NCI-H1105 treated with DMSO at 0.1 percent for 48 hours (cell line): ENCODE measurements at regions not wholly inside any gene's neighbourhood (a gene's known extent, or its start where the extent isn't known, plus 50 kb on each side); places are given as distances from the start of the nearest gene placed in this dataset.
"Not testable (repeated sequence)": the region's sequence is repeated elsewhere in the genome, so short reads cannot be mapped to it uniquely, and the experiment has no call there.

Source experiments
- DNase-seq: peaks from one replicate; lab custom pipeline; 2025; lab: John Stamatoyannopoulos, UW

DNA sequence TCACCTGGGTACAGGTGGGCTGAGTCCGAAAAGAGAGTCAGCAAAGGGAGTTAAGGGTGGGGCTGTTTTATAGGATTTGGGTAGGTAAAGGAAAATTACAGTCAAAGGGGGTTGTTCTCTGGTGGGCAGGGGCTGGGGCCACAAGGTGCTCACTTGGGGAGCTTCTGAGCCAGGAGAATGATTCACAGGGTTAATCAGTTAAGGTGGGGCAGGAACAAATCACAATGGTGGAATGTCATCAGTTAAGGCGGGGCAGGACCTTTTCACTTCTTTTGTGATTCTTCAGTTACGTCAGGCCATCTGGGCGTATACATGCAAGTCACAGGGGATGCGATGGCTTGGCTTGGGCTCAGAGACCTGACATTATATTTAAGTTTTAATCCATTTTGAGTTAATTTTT, 179.7 kb upstream of the TRPC7 start:
- DNase-seq: not testable (repeated sequence)

DNA sequence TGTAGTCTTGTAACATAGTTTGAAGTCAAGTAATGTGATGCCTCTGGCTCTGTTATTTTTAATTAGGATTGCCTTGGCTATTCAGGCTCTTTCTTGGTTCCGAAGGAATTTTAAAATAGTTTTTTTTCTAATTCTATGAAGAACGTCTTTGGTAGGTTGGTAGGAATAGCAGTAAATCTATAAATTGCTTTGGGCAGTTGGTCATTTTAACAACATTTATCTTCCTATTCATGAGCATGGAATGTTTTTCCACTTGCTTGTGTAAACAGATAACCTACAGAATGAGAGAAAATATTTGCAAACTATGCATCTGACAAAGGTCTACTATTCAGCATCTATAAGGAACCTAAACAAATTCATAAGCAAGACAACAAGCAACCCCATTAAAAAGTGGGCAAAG, 173.2 kb upstream of the TRPC7 start:
- no peak for DNase-seq

DNA sequence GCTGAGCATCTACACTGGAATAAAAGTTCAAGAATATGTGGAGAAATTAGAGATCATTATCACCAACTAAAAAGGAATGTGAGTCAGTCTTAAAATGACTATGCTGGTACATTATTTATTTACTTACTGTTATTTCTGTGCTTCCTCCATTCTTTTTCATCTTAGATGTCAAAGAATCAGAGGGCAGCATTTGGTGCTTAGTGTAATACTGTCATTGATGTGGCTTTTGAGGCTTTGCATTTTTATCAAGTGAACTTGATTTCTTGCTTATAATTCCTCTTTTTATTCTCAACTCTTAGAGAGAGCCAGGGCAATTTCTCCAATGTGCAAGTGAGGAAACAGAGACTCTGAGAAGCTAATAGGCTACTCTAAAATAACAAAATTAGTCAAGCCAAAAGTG, 163.7 kb upstream of the TRPC7 start:
- no peak for DNase-seq

DNA sequence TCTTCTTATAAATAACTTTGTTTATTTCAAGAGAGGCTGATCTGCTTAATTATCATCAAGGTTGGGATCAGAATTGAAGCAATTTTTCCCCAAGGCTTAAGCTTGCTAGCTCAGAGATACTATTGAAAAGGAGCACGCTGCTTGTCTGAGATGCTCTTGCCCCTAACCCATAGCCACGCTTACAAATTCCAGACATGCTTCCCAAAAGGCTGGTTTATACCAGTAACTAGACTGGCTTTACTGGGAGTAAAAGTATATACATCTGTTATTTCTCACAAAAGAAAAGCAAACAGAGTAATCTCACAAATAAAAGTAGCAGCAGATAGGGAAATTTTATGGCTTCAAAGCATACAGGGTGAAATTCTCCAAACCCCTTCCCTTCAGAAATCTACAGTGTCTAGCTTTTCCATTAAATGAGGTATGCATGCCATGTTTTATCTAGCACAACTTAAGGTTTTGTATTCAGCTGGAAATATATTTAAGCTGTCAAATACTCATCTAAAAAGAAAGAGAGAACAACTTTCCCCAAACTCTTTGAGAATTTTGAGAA, 163.2 kb upstream of the TRPC7 start:
- DNase-seq: no peak

DNA sequence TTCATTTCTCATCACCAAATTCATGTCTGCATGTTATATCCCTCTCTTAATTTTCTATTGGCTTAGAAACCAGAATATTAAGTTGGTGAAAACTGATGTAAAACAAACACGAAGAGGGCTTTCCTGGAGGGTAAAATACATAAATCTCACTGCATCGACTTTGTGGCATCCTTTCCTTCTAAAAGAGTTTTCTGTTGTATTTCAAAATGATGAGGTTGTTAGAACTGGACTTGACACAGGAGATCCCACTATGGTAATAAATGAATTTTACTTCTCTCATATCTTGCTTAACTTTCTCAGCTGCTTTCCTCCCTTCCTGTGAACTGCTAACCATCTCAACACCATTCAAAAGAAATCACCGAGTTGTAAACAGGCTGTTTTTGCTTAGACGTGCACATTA, 162.0 kb upstream of the TRPC7 start:
- no peak for DNase-seq

DNA sequence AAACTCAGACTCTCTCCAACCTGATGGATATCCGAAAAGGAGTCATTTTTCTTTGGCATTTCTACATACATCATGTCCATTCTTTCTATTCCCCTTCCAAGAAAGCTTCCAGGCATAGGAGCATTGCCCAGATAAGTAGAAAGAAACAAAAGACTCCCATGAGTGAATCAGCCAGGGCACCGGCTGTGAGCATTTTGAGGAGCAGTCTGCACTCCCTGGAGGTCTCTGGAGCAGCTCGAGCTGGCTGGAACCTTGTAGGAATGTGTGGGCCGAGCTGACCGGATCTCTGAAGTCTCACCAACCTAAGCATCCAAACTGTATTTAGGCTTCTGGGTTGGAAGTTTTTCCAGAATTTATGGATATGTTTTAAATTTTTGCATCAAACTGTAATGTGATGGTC, 161.4 kb upstream of the TRPC7 start:
- no peak for DNase-seq

DNA sequence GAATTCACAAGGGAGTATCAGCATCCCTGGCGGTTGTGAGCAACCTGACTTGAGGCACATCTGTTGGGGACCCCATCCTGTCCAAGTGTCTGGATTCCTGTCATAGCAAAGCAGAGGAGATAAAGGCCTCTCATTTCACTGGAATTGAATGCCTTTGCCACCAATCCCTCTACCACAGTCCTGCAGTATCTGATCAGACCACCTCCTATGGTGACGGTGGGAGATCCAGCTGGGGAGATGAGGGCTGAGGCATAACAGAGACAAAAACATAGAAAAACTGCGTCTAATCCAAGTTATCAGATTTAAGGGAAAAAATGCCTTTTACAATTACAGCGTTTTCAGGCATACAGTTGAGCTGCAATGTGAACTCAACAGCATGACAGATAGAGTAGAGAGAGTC, 160.7 kb upstream of the TRPC7 start:
- no peak for DNase-seq

DNA sequence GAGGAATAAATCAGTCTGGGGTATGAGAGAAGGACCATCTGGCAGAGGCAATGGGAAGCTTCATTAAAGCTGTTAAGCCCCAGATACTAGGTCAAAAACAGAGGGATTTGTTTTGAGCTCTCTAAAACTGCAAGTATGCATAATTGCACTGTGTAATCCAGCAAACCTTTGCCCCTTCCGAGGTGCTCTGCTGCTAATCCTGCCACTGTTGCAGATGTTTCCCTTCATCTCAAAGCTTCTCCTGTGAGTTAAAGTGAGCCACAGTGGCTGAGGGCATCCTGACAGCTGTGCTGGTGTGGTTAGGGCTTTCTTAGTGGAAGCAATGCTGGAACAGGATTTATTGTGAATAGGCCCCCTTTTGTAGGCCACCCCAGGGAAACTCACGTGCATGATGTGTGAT, 160.3 kb upstream of the TRPC7 start:
- DNase-seq: no peak

DNA sequence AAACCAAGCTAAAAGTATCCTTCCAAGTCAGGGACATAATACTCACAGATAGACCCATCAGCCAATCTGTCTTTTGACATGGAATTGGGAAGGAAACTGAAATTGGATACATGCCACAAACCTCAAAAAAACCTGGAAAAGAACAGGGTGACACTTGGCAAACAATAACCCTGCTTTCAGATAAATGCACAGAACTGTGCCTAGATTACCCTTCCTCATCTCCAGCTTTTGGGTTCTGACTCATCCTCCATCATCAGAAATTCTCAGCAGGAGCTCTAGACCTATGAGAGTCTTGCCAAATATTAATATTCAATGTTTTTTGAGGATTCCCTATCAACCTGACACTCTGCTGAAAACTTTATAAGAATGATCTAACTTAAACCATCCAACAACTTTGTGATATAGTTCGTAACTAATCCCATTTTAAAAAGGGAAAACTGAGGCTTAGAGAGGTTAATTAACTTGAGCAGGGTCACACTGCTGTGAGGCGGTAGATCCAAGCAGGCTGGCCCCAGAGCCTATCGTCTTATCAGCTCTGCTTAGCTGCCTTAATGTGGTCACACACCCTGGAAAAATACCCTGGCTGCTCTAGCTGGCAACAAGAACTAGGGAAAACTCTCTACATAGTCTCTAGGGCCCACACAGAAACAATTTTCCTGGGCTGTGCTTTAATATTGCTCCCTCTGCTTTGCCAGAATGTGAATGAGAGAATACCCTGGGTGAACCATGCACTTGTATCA, 157.0 kb upstream of the TRPC7 start:
- no peak for DNase-seq

DNA sequence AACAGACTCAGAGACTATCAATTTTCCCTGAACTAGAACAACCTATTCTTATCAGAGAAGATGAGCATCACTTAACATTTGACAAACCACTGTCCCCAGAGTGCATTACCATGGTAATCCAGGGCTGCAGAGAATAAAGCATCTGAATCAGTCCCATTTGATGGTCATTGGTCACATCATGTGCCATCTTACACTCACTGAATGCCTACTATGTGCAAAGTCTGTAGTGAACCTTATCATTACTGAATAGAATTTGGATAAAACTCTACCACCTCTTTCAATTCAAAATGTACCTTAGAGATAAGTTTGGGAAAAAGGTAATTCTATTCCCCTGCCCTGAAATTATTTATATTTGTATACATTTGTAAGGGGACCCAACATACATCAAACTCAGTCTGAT, 156.4 kb upstream of the TRPC7 start:
- DNase-seq: no peak

DNA sequence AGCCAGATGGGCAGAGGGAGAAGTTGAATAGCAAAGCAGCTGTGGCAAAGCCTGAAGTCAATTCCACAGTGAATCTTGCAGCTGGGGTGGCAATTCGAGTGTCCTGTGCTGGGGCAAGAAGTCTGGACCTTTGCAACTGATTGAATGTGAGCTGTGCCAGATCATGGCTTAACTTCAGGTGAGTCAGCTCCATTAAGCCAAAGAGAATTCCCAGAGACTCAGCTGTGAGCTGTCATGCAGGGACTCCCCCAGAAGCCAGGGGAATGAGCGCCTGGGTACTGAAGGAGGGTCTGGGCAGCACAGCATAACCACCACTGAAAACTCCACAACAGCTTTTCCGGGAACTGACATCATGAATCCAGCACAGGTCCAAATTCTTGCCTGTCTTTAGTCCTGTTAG, 153.5 kb upstream of the TRPC7 start:
- DNase-seq: no peak

DNA sequence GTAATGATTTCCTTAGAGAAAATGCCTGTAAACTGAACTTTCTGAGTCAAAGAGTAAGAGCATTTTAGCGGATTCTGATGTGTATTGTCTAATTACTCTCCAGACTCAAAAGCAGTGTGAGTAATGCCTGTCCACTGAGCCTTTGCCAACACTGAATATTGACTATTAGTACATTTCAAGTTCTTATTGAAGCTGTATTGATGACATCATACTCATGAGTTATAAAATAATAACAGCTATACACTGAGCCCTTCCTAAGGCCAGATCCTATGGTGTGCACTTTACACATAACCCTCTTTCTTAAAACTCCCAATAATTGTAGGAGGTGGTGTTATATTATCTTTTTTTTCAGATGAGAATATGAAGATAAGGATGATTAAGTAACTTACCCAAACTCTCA, 152.8 kb upstream of the TRPC7 start:
- DNase-seq: no peak

DNA sequence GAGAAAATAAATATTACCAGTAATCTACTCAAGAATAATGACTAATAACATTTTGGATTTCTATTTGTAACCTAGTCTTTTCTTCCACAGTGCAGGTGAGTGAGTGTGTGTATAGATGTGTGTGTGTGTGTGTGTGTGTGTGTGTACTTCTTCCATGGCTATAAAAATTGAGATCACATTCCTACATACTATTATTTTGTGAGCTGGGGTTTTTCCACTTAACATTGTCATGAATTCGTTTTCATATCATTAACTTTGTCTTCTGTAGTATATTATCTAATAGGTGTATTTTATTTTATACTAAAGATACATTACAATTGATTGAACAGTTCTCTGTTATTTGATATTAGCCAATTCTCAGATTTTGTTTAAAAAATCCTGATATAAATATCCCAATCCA, 152.4 kb upstream of the TRPC7 start:
- no peak for DNase-seq

DNA sequence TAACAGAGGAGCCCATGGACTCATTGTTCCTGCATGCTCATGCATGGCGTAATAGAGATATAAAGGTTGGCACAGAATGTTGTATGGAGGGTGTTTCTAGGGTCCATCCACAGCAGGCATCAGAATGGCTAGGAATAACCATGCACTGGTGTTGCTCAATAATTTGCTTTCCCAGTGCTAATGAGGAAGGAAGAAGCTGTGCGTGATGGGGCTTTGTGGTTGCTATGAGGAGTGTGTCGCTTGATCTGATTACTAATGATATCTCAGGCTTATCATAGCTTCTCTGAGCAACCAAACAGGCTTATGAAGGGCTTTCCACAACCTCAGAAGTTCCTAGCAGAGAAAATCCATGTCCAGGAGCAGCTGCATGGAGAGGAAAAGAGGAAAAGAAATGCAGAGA, 151.3 kb upstream of the TRPC7 start:
- no peak for DNase-seq

DNA sequence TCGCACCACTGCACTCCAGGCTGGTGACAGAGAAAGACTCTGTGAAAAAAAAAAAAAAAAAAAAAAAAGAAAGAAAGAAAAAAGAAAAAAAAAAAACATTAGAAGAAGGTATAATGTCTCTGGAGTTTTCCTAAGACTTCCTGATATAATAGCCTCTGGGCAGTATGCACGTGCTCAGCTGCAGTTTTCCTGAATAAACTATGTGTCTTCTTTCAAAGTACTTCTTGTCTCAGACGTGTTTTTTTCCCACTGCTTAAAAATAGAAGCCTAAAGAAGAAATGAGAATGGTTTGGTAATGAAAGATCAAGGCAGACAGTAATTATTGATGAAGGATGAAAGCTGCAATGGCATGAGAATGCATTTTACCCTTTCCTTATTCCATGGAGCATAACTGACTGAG, 148.1 kb upstream of the TRPC7 start:
- DNase-seq: no peak

DNA sequence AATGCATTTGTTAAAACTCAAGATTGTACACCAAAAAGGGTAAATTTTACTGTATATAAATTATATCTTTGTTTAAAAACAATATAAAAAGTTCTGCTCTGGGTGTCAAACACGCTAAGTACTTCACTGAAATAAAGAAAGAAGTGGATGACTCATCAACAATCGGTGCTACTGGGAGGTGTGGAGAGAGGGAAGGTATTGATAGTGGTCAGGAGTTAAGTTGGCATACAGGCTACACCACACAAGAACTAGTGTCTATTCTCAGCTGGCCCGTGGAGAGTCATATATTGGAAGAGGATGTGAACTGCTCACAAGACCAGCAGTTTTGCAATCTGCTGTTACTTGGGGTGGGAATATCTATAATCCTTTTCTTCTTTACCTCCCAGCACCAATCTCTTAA, 145.7 kb upstream of the TRPC7 start:
- DNase-seq: no peak

DNA sequence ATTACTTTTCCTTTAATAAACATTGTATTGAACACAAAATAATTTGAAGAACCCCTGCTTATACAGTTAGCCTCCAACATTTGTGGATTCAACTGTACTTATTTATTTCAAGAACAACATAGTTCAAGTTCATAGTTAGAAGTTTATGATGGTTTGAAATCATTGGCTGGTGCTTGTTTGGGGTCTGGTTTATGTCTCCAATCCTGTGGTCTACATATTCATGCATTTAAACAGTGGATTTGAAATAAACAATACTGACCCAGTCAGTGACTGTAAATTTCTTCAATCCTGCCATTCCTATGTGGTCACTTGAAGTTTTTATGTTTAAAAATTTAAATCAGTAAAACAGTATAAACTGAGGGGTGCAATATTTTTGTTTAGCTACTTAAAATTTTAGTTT, 145.1 kb upstream of the TRPC7 start:
- DNase-seq: no peak

DNA sequence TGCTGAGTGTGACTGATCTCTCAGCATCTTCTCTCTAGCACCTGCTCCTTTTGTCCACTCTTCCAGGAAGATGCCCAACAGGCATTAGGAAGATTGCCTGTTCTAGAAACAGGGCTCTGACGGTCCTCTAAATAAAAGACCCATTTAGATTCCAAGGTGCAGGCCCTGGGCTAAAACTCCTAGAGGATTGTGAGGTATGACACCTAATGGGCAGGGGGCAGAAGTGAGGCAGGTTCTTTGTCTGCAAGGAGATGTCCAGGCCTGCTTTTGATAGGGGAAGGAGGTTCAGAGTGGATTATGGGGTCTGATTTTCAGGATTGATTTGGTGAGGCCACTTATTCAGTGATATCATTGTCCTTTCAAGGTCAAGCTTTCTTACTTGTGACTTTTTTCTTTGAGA, 140.8 kb upstream of the TRPC7 start:
- DNase-seq: no peak

DNA sequence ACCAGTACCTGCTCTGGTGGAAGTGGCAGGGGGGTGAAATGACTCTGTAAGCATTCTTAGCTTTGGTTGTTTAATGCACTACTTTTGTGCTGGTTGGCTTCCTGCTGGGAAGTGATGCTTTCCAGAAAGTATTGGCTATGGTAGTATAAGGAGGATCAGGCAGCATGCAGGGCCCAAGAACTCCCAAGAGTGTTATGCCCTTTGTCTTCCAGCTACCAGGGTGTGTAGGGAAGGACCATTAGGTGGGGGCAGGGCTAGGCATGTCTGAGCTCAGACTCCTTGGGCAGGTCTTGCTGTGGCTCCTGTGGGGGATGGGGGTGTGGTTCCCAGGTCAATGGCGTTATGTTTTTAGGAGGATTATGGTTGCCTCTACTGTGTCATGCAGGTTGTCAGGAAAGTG, 135.8 kb upstream of the TRPC7 start:
- DNase-seq: no peak

DNA sequence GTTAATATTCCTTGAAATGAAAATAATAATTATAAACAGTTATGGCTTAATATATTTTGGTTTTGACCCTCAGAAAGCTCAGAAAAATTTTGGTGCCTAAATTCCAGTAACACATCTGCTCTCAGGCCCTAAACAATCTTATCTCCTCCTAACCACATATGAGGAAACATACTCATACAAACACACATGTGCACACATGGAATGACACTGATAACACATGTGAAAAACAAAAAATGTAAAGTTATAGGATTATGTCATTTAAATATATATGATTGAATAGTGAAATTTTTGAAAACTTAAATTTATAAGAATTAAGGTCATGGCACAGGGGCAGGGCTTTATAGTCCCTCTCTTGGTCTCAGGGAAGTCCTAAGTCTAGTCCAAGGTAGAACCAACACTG, 127.2 kb upstream of the TRPC7 start:
- DNase-seq: no peak

DNA sequence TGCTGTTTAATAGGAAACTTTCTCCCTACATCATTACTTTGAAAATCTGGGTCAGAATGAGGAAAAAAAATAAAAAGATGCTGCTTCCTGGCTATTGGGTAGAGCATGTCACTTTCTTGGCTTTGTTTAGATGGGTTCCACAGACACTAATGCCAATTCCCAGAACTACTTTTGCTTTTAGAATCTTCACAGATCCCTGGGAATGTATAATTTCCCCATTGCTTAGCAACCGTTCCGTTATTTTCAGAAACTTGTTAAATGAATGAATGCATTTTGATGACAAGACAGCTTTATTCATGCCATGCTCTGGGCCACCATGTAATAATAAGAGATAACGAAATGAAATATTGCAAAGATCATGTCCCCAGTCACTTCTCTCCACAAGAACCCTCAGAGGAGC, 126.5 kb upstream of the TRPC7 start:
- no peak for DNase-seq

DNA sequence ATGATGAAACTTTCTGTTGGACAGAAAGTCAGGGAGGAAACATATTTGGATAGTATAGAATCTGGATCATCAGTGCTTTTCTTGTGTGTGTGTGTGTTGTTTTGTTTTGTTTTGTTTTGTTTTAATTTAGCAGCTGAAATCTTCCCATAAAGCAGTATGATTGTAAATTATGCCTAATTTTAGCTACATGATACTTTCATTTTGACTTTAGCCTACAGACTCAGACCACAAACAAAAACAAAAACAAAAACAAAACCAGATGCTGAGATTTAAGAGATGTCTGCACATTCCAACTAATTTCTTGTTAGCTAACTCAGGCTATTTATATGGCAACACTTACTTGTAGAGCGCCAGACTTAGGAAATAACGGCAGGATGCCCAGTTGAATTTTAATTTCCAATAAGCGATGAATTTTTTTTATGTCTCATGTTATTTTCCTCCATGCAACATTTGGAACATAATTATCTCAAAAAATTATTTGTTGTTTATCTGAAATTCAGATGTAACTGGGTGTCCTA, 119.5 kb upstream of the TRPC7 start:
- no peak for DNase-seq

DNA sequence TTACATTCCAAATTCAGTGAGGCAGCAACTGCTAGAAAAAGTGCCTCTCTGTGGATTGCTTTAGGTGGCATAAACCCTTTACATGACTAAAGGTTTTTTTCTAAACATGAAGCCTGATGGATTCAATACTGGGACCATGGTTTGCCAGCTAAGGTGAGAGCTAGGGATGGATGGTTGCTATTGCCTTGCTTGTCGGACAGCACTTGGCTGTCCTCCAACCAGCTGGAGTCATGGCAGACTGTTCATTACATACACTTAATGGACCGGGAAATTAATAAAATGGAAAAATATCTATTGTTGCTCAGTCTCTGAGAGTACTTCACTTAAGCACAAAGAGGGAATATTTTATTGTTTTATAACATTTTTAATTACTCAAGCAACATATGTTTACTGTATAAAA, 116.9 kb upstream of the TRPC7 start:
- DNase-seq: peak; percentile 82

DNA sequence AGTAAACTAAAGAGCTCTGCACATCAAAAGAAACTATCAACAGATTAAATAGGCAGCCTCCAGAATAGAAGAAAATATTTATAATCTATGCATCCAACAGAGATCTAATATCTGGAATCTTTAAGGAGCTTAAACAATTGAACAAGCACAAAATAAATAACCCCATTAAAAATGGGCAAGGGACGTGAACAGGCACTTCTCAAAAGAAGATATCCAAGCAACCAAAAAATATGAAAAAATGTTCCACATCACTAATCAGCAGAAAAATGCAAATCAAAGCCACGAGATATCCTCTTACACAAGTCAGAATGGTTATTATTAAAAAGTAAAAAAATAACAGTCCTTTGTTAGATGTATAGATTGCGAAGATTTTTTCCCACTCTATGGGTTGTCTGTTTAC, 109.1 kb upstream of the TRPC7 start:
- no peak for DNase-seq
